GM23338 (cell line): ENCODE measurements at regions not wholly inside any gene's neighbourhood (a gene's known extent, or its start where the extent isn't known, plus 50 kb on each side); places are given as distances from the start of the nearest gene placed in this dataset.

Experiments used
- ATAC-seq: fragments of 200-7000 bp; cut with Tn5 transposase; 3 replicates; pipeline ENCODE4 v1.9.1; 2020
- DNase-seq: peaks from one replicate; pipeline ENCODE4 v3.0.0-alpha.2; 2015; ENCODE audit warnings: low spot score
- H2AFZ ChIP-seq: fragments of 200-600 bp; sonication (generic); 2 replicates; pipeline ENCODE4 v1.8.0; 2016; ENCODE audit warnings: antibody characterized with exemption, mild to moderate bottlenecking, moderate library complexity
- H3F3A ChIP-seq: fragments of 200-600 bp; sonication (generic); replicated peaks from 2 replicates; pipeline ENCODE4 v1.8.0; 2017; ENCODE audit warnings: antibody characterized with exemption, mixed run types, low read depth
- H3K27ac ChIP-seq: fragments of 200-600 bp; sonication (generic); 2 replicates; pipeline ENCODE4 v1.6.1; 2016; ENCODE audit warnings: low read depth
- H3K27me3 ChIP-seq: fragments of 200-600 bp; sonication (generic); 2 replicates; pipeline ENCODE4 v1.8.0; 2016; ENCODE audit warnings: mild to moderate bottlenecking, mixed run types, moderate library complexity; ENCODE audit not compliant: insufficient read depth
- H3K36me3 ChIP-seq: fragments of 200-600 bp; sonication (generic); 2 replicates; pipeline ENCODE4 v1.8.0; 2016; ENCODE audit warnings: mild to moderate bottlenecking; ENCODE audit not compliant: insufficient read depth
- H3K4me1 ChIP-seq: fragments of 200-600 bp; sonication (generic); 2 replicates; pipeline ENCODE4 v1.8.0; 2016; ENCODE audit warnings: mild to moderate bottlenecking, moderate library complexity; ENCODE audit not compliant: insufficient read depth
- H3K4me2 ChIP-seq: fragments of 200-600 bp; sonication (generic); 2 replicates; pipeline ENCODE4 v1.7.1; 2017; ENCODE audit warnings: mixed run types
- H3K4me3 ChIP-seq: fragments of 200-600 bp; sonication (generic); 2 replicates; pipeline ENCODE4 v1.6.1; 2016; ENCODE audit warnings: mixed run types
- H3K79me2 ChIP-seq: fragments of 200-600 bp; sonication (generic); replicated peaks from 2 replicates; pipeline ENCODE4 v1.8.0; 2017; ENCODE audit warnings: mild to moderate bottlenecking; ENCODE audit not compliant: insufficient read depth
- H3K9me2 ChIP-seq: fragments of 200-600 bp; sonication (generic); 2 replicates; pipeline ENCODE4 v1.8.0; 2017; ENCODE audit not compliant: insufficient read depth
- H4K20me1 ChIP-seq: fragments of 200-600 bp; sonication (generic); replicated peaks from 2 replicates; pipeline ENCODE4 v1.8.0; 2017; ENCODE audit warnings: mild to moderate bottlenecking; ENCODE audit not compliant: insufficient read depth
- H3K27ac Mint-ChIP-seq: 2 replicates; pipeline ENCODE4 v1.8.0; 2020; ENCODE audit warnings: inconsistent platforms, mild to moderate bottlenecking, moderate library complexity, mixed read lengths
- H3K27me3 Mint-ChIP-seq: 3 replicates; pipeline ENCODE4 v1.8.0; 2022; ENCODE audit warnings: low read depth, mild to moderate bottlenecking, moderate library complexity, mixed read lengths, inconsistent platforms; ENCODE audit not compliant: insufficient read depth, poor library complexity
- H3K36me3 Mint-ChIP-seq: 3 replicates; pipeline ENCODE4 v1.8.0; 2021; ENCODE audit warnings: low read depth, mild to moderate bottlenecking, inconsistent platforms, moderate library complexity, mixed read lengths
- H3K4me1 Mint-ChIP-seq: 3 replicates; pipeline ENCODE4 v1.8.0; 2020; ENCODE audit warnings: mild to moderate bottlenecking, inconsistent platforms, mixed read lengths
- H3K4me3 Mint-ChIP-seq: 3 replicates; pipeline ENCODE4 v1.8.0; 2021; ENCODE audit warnings: moderate library complexity, mild to moderate bottlenecking, inconsistent platforms, mixed read lengths
- H3K9me3 Mint-ChIP-seq: 3 replicates; pipeline ENCODE4 v1.8.0; 2020; ENCODE audit warnings: moderate library complexity, mild to moderate bottlenecking, inconsistent platforms, mixed read lengths
- CREB1 ChIP-seq: fragments of 250-450 bp; sonication (Bioruptor Pico); IDR thresholded peaks from 2 replicates; pipeline ENCODE4 v1.5.0; 2020; ENCODE audit warnings: low read depth, mild to moderate bottlenecking, moderate library complexity
- EZH2 ChIP-seq: fragments of 200-600 bp; sonication (generic); IDR thresholded peaks from one replicate; pipeline ENCODE4 v1.8.0; 2017; ENCODE audit warnings: antibody characterized with exemption, mild to moderate bottlenecking, low read depth; ENCODE audit not compliant: unreplicated experiment
- EZH2phosphoT487 ChIP-seq: fragments of 200-600 bp; sonication (generic); IDR thresholded peaks from one replicate; pipeline ENCODE4 v1.8.1; 2018; ENCODE audit warnings: antibody characterized with exemption; ENCODE audit not compliant: unreplicated experiment
- JUNB ChIP-seq: IDR thresholded peaks from one replicate; pipeline ENCODE4 v1.6.1; 2016; ENCODE audit warnings: antibody characterized with exemption; ENCODE audit not compliant: unreplicated experiment
- NANOG ChIP-seq: IDR thresholded peaks from 2 replicates; pipeline ENCODE4 v1.6.1; 2016; ENCODE audit warnings: antibody characterized with exemption, borderline replicate concordance
- POLR2AphosphoS5 ChIP-seq: IDR thresholded peaks from 2 replicates; pipeline ENCODE4 v1.6.1; 2016; ENCODE audit warnings: antibody characterized with exemption, low read depth
- STAT1 ChIP-seq: IDR thresholded peaks from one replicate; pipeline ENCODE4 v1.6.1; 2016; ENCODE audit warnings: antibody characterized with exemption; ENCODE audit not compliant: unreplicated experiment
- ZNF114 ChIP-seq: fragments of 250-450 bp; sonication (Bioruptor Pico); IDR thresholded peaks from 2 replicates; pipeline ENCODE4 v1.5.0; 2020; ENCODE audit warnings: mild to moderate bottlenecking, moderate library complexity
- ZNF331 ChIP-seq: fragments of 250-450 bp; sonication (Bioruptor Pico); IDR thresholded peaks from 2 replicates; pipeline ENCODE4 v1.5.0; 2020; ENCODE audit warnings: low read depth, mild to moderate bottlenecking, moderate library complexity
- TF ChIP-seq, protein P1 (sequence below), 2 experiments: fragments of 200-600 bp in 1 of 2; sonication (generic) in 1 of 2; conservative IDR thresholded peaks; 2 replicates each; pipeline versions ENCODE4 v1.5.1 to v1.6.1; 2016 to 2017; ENCODE audit warnings: antibody characterized with exemption in 2 of 2, low read depth in 2 of 2, mild to moderate bottlenecking in 2 of 2, moderate library complexity in 1 of 2
- TF ChIP-seq, protein P2 (sequence below): fragments of 250-450 bp; sonication (Bioruptor Pico); IDR thresholded peaks from 2 replicates; pipeline ENCODE4 v1.5.0; 2020; ENCODE audit warnings: mild to moderate bottlenecking, moderate library complexity
- TF ChIP-seq, protein P3 (sequence below): IDR thresholded peaks from 2 replicates; pipeline ENCODE4 v1.6.1; 2016; ENCODE audit warnings: antibody characterized with exemption
- TF ChIP-seq, protein P4 (sequence below): IDR thresholded peaks from one replicate; pipeline ENCODE4 v1.6.1; 2018; ENCODE audit warnings: antibody characterized with exemption; ENCODE audit not compliant: unreplicated experiment

DNA sequence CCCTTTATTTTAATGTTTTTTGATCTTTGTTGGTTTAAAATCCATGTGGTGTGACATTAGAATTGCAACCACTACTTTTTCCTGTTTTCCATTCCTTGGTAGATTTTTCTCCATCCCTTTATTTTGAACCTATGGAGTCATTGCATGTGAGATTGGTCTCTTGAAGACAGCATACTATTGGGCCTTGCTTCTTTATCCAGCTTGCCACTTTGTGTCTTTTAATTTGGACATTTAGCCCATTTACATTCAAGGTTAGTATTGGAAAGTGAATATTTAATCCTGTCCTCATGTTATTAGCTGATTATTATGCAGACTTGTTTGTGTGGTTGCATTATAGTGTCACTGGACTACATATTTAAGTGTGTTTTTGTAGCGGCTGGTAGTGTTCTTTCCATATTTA, 782.9 kb downstream of the SLC4A3 start:
- DNase-seq (no peak), ATAC-seq (no peak)
- TF ChIP-seq CREB1 (CRISPR knock-in tag) (no peak), STAT1 (no peak), ZNF114 (no peak), NANOG (no peak), POLR2AphosphoS5 (no peak), ZNF331 (CRISPR knock-in tag) (no peak), EZH2 (no peak), EZH2phosphoT487 (no peak), JUNB (no peak)
- TF ChIP-seq, protein P1, sequence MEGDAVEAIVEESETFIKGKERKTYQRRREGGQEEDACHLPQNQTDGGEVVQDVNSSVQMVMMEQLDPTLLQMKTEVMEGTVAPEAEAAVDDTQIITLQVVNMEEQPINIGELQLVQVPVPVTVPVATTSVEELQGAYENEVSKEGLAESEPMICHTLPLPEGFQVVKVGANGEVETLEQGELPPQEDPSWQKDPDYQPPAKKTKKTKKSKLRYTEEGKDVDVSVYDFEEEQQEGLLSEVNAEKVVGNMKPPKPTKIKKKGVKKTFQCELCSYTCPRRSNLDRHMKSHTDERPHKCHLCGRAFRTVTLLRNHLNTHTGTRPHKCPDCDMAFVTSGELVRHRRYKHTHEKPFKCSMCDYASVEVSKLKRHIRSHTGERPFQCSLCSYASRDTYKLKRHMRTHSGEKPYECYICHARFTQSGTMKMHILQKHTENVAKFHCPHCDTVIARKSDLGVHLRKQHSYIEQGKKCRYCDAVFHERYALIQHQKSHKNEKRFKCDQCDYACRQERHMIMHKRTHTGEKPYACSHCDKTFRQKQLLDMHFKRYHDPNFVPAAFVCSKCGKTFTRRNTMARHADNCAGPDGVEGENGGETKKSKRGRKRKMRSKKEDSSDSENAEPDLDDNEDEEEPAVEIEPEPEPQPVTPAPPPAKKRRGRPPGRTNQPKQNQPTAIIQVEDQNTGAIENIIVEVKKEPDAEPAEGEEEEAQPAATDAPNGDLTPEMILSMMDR (conservative IDR thresholded peaks at IDR 0.05; ENCODE audit: low read depth in 2 of 2): no peak
- TF ChIP-seq, protein P2, sequence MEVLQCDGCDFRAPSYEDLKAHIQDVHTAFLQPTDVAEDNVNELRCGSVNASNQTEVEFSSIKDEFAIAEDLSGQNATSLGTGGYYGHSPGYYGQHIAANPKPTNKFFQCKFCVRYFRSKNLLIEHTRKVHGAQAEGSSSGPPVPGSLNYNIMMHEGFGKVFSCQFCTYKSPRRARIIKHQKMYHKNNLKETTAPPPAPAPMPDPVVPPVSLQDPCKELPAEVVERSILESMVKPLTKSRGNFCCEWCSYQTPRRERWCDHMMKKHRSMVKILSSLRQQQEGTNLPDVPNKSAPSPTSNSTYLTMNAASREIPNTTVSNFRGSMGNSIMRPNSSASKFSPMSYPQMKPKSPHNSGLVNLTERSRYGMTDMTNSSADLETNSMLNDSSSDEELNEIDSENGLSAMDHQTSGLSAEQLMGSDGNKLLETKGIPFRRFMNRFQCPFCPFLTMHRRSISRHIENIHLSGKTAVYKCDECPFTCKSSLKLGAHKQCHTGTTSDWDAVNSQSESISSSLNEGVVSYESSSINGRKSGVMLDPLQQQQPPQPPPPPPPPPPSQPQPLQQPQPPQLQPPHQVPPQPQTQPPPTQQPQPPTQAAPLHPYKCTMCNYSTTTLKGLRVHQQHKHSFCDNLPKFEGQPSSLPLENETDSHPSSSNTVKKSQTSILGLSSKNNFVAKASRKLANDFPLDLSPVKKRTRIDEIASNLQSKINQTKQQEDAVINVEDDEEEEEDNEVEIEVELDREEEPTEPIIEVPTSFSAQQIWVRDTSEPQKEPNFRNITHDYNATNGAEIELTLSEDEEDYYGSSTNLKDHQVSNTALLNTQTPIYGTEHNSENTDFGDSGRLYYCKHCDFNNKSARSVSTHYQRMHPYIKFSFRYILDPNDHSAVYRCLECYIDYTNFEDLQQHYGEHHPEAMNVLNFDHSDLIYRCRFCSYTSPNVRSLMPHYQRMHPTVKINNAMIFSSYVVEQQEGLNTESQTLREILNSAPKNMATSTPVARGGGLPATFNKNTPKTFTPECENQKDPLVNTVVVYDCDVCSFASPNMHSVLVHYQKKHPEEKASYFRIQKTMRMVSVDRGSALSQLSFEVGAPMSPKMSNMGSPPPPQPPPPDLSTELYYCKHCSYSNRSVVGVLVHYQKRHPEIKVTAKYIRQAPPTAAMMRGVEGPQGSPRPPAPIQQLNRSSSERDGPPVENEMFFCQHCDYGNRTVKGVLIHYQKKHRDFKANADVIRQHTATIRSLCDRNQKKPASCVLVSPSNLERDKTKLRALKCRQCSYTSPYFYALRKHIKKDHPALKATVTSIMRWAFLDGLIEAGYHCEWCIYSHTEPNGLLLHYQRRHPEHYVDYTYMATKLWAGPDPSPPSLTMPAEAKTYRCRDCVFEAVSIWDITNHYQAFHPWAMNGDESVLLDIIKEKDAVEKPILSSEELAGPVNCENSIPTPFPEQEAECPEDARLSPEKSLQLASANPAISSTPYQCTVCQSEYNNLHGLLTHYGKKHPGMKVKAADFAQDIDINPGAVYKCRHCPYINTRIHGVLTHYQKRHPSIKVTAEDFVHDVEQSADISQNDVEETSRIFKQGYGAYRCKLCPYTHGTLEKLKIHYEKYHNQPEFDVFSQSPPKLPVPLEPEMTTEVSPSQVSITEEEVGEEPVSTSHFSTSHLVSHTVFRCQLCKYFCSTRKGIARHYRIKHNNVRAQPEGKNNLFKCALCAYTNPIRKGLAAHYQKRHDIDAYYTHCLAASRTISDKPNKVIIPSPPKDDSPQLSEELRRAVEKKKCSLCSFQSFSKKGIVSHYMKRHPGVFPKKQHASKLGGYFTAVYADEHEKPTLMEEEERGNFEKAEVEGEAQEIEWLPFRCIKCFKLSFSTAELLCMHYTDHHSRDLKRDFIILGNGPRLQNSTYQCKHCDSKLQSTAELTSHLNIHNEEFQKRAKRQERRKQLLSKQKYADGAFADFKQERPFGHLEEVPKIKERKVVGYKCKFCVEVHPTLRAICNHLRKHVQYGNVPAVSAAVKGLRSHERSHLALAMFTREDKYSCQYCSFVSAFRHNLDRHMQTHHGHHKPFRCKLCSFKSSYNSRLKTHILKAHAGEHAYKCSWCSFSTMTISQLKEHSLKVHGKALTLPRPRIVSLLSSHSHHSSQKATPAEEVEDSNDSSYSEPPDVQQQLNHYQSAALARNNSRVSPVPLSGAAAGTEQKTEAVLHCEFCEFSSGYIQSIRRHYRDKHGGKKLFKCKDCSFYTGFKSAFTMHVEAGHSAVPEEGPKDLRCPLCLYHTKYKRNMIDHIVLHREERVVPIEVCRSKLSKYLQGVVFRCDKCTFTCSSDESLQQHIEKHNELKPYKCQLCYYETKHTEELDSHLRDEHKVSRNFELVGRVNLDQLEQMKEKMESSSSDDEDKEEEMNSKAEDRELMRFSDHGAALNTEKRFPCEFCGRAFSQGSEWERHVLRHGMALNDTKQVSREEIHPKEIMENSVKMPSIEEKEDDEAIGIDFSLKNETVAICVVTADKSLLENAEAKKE (CRISPR knock-in tag): no peak
- TF ChIP-seq, protein P3, sequence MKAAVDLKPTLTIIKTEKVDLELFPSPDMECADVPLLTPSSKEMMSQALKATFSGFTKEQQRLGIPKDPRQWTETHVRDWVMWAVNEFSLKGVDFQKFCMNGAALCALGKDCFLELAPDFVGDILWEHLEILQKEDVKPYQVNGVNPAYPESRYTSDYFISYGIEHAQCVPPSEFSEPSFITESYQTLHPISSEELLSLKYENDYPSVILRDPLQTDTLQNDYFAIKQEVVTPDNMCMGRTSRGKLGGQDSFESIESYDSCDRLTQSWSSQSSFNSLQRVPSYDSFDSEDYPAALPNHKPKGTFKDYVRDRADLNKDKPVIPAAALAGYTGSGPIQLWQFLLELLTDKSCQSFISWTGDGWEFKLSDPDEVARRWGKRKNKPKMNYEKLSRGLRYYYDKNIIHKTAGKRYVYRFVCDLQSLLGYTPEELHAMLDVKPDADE: no peak
- TF ChIP-seq, protein P4, sequence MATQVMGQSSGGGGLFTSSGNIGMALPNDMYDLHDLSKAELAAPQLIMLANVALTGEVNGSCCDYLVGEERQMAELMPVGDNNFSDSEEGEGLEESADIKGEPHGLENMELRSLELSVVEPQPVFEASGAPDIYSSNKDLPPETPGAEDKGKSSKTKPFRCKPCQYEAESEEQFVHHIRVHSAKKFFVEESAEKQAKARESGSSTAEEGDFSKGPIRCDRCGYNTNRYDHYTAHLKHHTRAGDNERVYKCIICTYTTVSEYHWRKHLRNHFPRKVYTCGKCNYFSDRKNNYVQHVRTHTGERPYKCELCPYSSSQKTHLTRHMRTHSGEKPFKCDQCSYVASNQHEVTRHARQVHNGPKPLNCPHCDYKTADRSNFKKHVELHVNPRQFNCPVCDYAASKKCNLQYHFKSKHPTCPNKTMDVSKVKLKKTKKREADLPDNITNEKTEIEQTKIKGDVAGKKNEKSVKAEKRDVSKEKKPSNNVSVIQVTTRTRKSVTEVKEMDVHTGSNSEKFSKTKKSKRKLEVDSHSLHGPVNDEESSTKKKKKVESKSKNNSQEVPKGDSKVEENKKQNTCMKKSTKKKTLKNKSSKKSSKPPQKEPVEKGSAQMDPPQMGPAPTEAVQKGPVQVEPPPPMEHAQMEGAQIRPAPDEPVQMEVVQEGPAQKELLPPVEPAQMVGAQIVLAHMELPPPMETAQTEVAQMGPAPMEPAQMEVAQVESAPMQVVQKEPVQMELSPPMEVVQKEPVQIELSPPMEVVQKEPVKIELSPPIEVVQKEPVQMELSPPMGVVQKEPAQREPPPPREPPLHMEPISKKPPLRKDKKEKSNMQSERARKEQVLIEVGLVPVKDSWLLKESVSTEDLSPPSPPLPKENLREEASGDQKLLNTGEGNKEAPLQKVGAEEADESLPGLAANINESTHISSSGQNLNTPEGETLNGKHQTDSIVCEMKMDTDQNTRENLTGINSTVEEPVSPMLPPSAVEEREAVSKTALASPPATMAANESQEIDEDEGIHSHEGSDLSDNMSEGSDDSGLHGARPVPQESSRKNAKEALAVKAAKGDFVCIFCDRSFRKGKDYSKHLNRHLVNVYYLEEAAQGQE: no peak
- peaks cover 5% of the 10 kb centered on the region for H3K9me2 ChIP-seq
- no peaks in the 10 kb centered on the region for H3K4me1 Mint-ChIP-seq
- H4K20me1 ChIP-seq: no peaks in the 10 kb centered on the region
- no peaks in the 10 kb centered on the region for H3F3A ChIP-seq
- 0 out of 2 replicates have a peak, but pooled peaks cover 6% of the 10 kb centered on the region for H3K36me3 ChIP-seq
- peaks cover 61% of the 10 kb centered on the region for H3K36me3 Mint-ChIP-seq
- H3K79me2 ChIP-seq: no peaks in the 10 kb centered on the region
- no peak overlapping the region for H3K27ac ChIP-seq
- peaks cover 54% of the 10 kb centered on the region for H3K9me3 Mint-ChIP-seq
- H3K27ac Mint-ChIP-seq: no peak overlapping the region
- no peaks in the 10 kb centered on the region for H3K27me3 ChIP-seq
- H3K27me3 Mint-ChIP-seq: peaks cover 3% of the 10 kb centered on the region
- no peak overlapping the region for H3K4me3 Mint-ChIP-seq
- H3K4me3 ChIP-seq: no peak overlapping the region
- H3K4me2 ChIP-seq: no peak overlapping the region
- no peak overlapping the region for H2AFZ ChIP-seq
- no peaks in the 10 kb centered on the region for H3K4me1 ChIP-seq
